ENCODE measurements at regions not wholly inside any gene's neighbourhood (a gene's known extent, or its start where the extent isn't known, plus 50 kb on each side); places are given as distances from the start of the nearest gene placed in this dataset.

GRCh38 chr4:156710365-156711192 is 261.0 kb downstream of the PDGFC start:
- DNase-seq (ENCODE audit: low read depth), result no peak

GRCh38 chr4:156705311-156705710 is 266.3 kb downstream of the PDGFC start:
- DNase-seq (ENCODE audit: low read depth), result peak; percentile 16

- DNase-seq (ENCODE audit: low read depth), result no peak
These were observed 276.4 kb downstream of the PDGFC start for GRCh38 chr4:156695163-156695562.

GRCh38 chr4:156694413-156694812 is 277.2 kb downstream of the PDGFC start:
- no peak for DNase-seq (ENCODE audit: low read depth)

GRCh38 chr4:156693557-156693956 is 278.0 kb downstream of the PDGFC start:
- DNase-seq (ENCODE audit: low read depth), result no peak

- no peak for DNase-seq (ENCODE audit: low read depth)
These were observed 279.6 kb downstream of the PDGFC start for GRCh38 chr4:156692016-156692415.

GRCh38 chr4:156690572-156690971 is 281.0 kb downstream of the PDGFC start:
- DNase-seq (ENCODE audit: low read depth), result no peak

GRCh38 chr4:156686120-156686519 is 285.5 kb downstream of the PDGFC start:
- peak; percentile 62 for DNase-seq (ENCODE audit: low read depth)

- no peak for DNase-seq (ENCODE audit: low read depth)
These were observed 286.3 kb downstream of the PDGFC start for GRCh38 chr4:156685308-156685707.

- no peak for DNase-seq (ENCODE audit: low read depth)
These were observed 293.9 kb downstream of the PDGFC start for GRCh38 chr4:156677656-156678055.

GRCh38 chr4:156677131-156677531 is 294.5 kb downstream of the PDGFC start:
- DNase-seq (ENCODE audit: low read depth), result peak; percentile 32

GRCh38 chr4:156676116-156676851 is 295.3 kb downstream of the PDGFC start:
- DNase-seq (ENCODE audit: low read depth), result no peak

GRCh38 chr4:156673483-156673882 is 298.1 kb downstream of the PDGFC start:
- DNase-seq (ENCODE audit: low read depth), result no peak

- peak; percentile 47 for DNase-seq (ENCODE audit: low read depth)
These were observed 298.9 kb downstream of the PDGFC start for GRCh38 chr4:156672492-156673305.

GRCh38 chr4:156665780-156666366 is 305.7 kb downstream of the PDGFC start:
- no peak for DNase-seq (ENCODE audit: low read depth)

GRCh38 chr4:156663663-156664062 is 307.9 kb downstream of the PDGFC start:
- DNase-seq (ENCODE audit: low read depth), result no peak

GRCh38 chr4:156662921-156663320 is 308.7 kb downstream of the PDGFC start:
- no peak for DNase-seq (ENCODE audit: low read depth)

- no peak for DNase-seq (ENCODE audit: low read depth)
These were observed 310.0 kb downstream of the PDGFC start for GRCh38 chr4:156661555-156661954.

GRCh38 chr4:156660465-156660864 is 311.1 kb downstream of the PDGFC start:
- DNase-seq (ENCODE audit: low read depth), result no peak

GRCh38 chr4:156659983-156660382 is 311.6 kb downstream of the PDGFC start:
- no peak for DNase-seq (ENCODE audit: low read depth)

- no peak for DNase-seq (ENCODE audit: low read depth)
These were observed 312.0 kb downstream of the PDGFC start for GRCh38 chr4:156659570-156659969.

- DNase-seq (ENCODE audit: low read depth), result no peak
These were observed 314.7 kb downstream of the PDGFC start for GRCh38 chr4:156656896-156657295.

Data from HS-5 (cell line).